Liver (tissue), 3 donors: ENCODE measurements at regions not wholly inside any gene's neighbourhood (a gene's known extent, or its start where the extent isn't known, plus 50 kb on each side); places are given as distances from the start of the nearest gene placed in this dataset.
"Not testable (repeated sequence)": the region's sequence is repeated elsewhere in the genome, so short reads cannot be mapped to it uniquely, and the experiment has no call there.

ENCODE experiments used
- JUND ChIP-seq, 2 donors: IDR thresholded peaks; 2 replicates each; pipeline ENCODE4 v1.6.1; 2016; ENCODE audit warnings: antibody characterized with exemption in 2 of 2
- SP1 ChIP-seq: IDR thresholded peaks from 2 replicates; pipeline ENCODE4 v1.6.1; 2018; ENCODE audit warnings: antibody characterized with exemption, mild to moderate bottlenecking
- TF ChIP-seq, protein P1 (sequence below): fragments of 150-350 bp; IDR thresholded peaks from 2 replicates; pipeline ENCODE4 v1.5.1; 2017; ENCODE audit warnings: improper control_type of control experiment, low read depth, low read length; ENCODE audit not compliant: missing input control
- donor health status: healthy.
- donor health status: healthy.

DNA sequence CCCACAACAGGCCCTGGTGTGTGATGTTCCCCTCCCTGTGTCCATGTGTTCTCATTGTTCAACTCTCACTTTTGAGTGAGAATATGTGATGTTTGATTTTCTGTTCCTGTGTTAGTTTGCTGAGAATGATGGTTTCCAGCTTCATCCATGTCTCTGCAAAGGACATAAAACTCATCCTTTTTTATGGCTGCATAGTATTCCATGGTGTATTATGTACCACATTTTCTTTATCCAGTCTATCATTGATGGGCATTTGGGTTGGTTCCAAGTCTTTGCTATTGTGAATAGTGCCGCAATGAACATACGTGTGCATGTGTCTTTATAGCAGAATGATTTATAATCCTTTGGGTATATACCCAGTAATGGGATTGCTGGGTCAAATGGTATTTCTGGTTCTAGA, 59.4 kb downstream of the SHOC1 start:
- TF ChIP-seq, protein P1, sequence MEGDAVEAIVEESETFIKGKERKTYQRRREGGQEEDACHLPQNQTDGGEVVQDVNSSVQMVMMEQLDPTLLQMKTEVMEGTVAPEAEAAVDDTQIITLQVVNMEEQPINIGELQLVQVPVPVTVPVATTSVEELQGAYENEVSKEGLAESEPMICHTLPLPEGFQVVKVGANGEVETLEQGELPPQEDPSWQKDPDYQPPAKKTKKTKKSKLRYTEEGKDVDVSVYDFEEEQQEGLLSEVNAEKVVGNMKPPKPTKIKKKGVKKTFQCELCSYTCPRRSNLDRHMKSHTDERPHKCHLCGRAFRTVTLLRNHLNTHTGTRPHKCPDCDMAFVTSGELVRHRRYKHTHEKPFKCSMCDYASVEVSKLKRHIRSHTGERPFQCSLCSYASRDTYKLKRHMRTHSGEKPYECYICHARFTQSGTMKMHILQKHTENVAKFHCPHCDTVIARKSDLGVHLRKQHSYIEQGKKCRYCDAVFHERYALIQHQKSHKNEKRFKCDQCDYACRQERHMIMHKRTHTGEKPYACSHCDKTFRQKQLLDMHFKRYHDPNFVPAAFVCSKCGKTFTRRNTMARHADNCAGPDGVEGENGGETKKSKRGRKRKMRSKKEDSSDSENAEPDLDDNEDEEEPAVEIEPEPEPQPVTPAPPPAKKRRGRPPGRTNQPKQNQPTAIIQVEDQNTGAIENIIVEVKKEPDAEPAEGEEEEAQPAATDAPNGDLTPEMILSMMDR = not testable (repeated sequence)
- TF ChIP-seq SP1; JUND (IDR thresholded peaks at IDR 0.05): not testable (repeated sequence)
